GM23338 (cell line): ENCODE measurements at regions not wholly inside any gene's neighbourhood (a gene's known extent, or its start where the extent isn't known, plus 50 kb on each side); places are given as distances from the start of the nearest gene placed in this dataset.

Experiments used
- ATAC-seq: fragments of 200-7000 bp; cut with Tn5 transposase; 3 replicates; pipeline ENCODE4 v1.9.1; 2020
- DNase-seq: peaks from one replicate; pipeline ENCODE4 v3.0.0-alpha.2; 2015; ENCODE audit warnings: low spot score
- H2AFZ ChIP-seq: fragments of 200-600 bp; sonication (generic); 2 replicates; pipeline ENCODE4 v1.8.0; 2016; ENCODE audit warnings: antibody characterized with exemption, mild to moderate bottlenecking, moderate library complexity
- H3F3A ChIP-seq: fragments of 200-600 bp; sonication (generic); replicated peaks from 2 replicates; pipeline ENCODE4 v1.8.0; 2017; ENCODE audit warnings: antibody characterized with exemption, mixed run types, low read depth
- H3K27ac ChIP-seq: fragments of 200-600 bp; sonication (generic); 2 replicates; pipeline ENCODE4 v1.6.1; 2016; ENCODE audit warnings: low read depth
- H3K27me3 ChIP-seq: fragments of 200-600 bp; sonication (generic); 2 replicates; pipeline ENCODE4 v1.8.0; 2016; ENCODE audit warnings: mild to moderate bottlenecking, mixed run types, moderate library complexity; ENCODE audit not compliant: insufficient read depth
- H3K36me3 ChIP-seq: fragments of 200-600 bp; sonication (generic); 2 replicates; pipeline ENCODE4 v1.8.0; 2016; ENCODE audit warnings: mild to moderate bottlenecking; ENCODE audit not compliant: insufficient read depth
- H3K4me1 ChIP-seq: fragments of 200-600 bp; sonication (generic); 2 replicates; pipeline ENCODE4 v1.8.0; 2016; ENCODE audit warnings: mild to moderate bottlenecking, moderate library complexity; ENCODE audit not compliant: insufficient read depth
- H3K4me2 ChIP-seq: fragments of 200-600 bp; sonication (generic); 2 replicates; pipeline ENCODE4 v1.7.1; 2017; ENCODE audit warnings: mixed run types
- H3K4me3 ChIP-seq: fragments of 200-600 bp; sonication (generic); 2 replicates; pipeline ENCODE4 v1.6.1; 2016; ENCODE audit warnings: mixed run types
- H3K79me2 ChIP-seq: fragments of 200-600 bp; sonication (generic); replicated peaks from 2 replicates; pipeline ENCODE4 v1.8.0; 2017; ENCODE audit warnings: mild to moderate bottlenecking; ENCODE audit not compliant: insufficient read depth
- H3K9me2 ChIP-seq: fragments of 200-600 bp; sonication (generic); 2 replicates; pipeline ENCODE4 v1.8.0; 2017; ENCODE audit not compliant: insufficient read depth
- H4K20me1 ChIP-seq: fragments of 200-600 bp; sonication (generic); replicated peaks from 2 replicates; pipeline ENCODE4 v1.8.0; 2017; ENCODE audit warnings: mild to moderate bottlenecking; ENCODE audit not compliant: insufficient read depth
- H3K27ac Mint-ChIP-seq: 2 replicates; pipeline ENCODE4 v1.8.0; 2020; ENCODE audit warnings: inconsistent platforms, mild to moderate bottlenecking, moderate library complexity, mixed read lengths
- H3K27me3 Mint-ChIP-seq: 3 replicates; pipeline ENCODE4 v1.8.0; 2022; ENCODE audit warnings: low read depth, mild to moderate bottlenecking, moderate library complexity, mixed read lengths, inconsistent platforms; ENCODE audit not compliant: insufficient read depth, poor library complexity
- H3K36me3 Mint-ChIP-seq: 3 replicates; pipeline ENCODE4 v1.8.0; 2021; ENCODE audit warnings: low read depth, mild to moderate bottlenecking, inconsistent platforms, moderate library complexity, mixed read lengths
- H3K4me1 Mint-ChIP-seq: 3 replicates; pipeline ENCODE4 v1.8.0; 2020; ENCODE audit warnings: mild to moderate bottlenecking, inconsistent platforms, mixed read lengths
- H3K4me3 Mint-ChIP-seq: 3 replicates; pipeline ENCODE4 v1.8.0; 2021; ENCODE audit warnings: moderate library complexity, mild to moderate bottlenecking, inconsistent platforms, mixed read lengths
- H3K9me3 Mint-ChIP-seq: 3 replicates; pipeline ENCODE4 v1.8.0; 2020; ENCODE audit warnings: moderate library complexity, mild to moderate bottlenecking, inconsistent platforms, mixed read lengths
- EZH2 ChIP-seq: fragments of 200-600 bp; sonication (generic); IDR thresholded peaks from one replicate; pipeline ENCODE4 v1.8.0; 2017; ENCODE audit warnings: antibody characterized with exemption, mild to moderate bottlenecking, low read depth; ENCODE audit not compliant: unreplicated experiment
- ZNF114 ChIP-seq: fragments of 250-450 bp; sonication (Bioruptor Pico); IDR thresholded peaks from 2 replicates; pipeline ENCODE4 v1.5.0; 2020; ENCODE audit warnings: mild to moderate bottlenecking, moderate library complexity
- ZNF331 ChIP-seq: fragments of 250-450 bp; sonication (Bioruptor Pico); IDR thresholded peaks from 2 replicates; pipeline ENCODE4 v1.5.0; 2020; ENCODE audit warnings: low read depth, mild to moderate bottlenecking, moderate library complexity
- TF ChIP-seq, protein P1 (sequence below): IDR thresholded peaks from one replicate; pipeline ENCODE4 v1.6.1; 2018; ENCODE audit warnings: antibody characterized with exemption; ENCODE audit not compliant: unreplicated experiment
- TF ChIP-seq, protein P2 (sequence below), 2 experiments: fragments of 200-600 bp in 1 of 2; sonication (generic) in 1 of 2; conservative IDR thresholded peaks; 2 replicates each; pipeline versions ENCODE4 v1.5.1 to v1.6.1; 2016 to 2017; ENCODE audit warnings: antibody characterized with exemption in 2 of 2, low read depth in 2 of 2, mild to moderate bottlenecking in 2 of 2, moderate library complexity in 1 of 2
- TF ChIP-seq, protein P3 (sequence below): fragments of 250-450 bp; sonication (Bioruptor Pico); IDR thresholded peaks from 2 replicates; pipeline ENCODE4 v1.5.0; 2020; ENCODE audit warnings: mild to moderate bottlenecking, moderate library complexity

DNA sequence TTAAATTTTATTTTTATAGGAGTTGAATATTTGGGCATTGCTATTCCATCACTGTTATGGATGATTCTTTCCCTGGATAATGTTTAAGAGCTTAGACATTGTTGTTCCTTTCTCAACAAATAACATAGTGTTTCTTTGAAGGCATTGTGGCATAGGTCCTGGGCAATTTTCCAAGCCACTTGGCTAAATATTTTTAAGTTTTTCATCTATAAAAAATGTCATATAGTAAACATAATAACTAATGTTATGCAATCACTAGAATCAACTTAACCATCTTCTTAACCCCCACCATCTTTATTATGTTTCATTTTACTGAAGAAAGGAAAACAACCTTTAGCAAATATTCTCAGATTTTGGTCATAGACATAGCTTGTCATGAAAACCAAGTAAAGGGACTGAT is 600.6 kb upstream of the LMO3 start (continued):
- TF ChIP-seq, protein P1, sequence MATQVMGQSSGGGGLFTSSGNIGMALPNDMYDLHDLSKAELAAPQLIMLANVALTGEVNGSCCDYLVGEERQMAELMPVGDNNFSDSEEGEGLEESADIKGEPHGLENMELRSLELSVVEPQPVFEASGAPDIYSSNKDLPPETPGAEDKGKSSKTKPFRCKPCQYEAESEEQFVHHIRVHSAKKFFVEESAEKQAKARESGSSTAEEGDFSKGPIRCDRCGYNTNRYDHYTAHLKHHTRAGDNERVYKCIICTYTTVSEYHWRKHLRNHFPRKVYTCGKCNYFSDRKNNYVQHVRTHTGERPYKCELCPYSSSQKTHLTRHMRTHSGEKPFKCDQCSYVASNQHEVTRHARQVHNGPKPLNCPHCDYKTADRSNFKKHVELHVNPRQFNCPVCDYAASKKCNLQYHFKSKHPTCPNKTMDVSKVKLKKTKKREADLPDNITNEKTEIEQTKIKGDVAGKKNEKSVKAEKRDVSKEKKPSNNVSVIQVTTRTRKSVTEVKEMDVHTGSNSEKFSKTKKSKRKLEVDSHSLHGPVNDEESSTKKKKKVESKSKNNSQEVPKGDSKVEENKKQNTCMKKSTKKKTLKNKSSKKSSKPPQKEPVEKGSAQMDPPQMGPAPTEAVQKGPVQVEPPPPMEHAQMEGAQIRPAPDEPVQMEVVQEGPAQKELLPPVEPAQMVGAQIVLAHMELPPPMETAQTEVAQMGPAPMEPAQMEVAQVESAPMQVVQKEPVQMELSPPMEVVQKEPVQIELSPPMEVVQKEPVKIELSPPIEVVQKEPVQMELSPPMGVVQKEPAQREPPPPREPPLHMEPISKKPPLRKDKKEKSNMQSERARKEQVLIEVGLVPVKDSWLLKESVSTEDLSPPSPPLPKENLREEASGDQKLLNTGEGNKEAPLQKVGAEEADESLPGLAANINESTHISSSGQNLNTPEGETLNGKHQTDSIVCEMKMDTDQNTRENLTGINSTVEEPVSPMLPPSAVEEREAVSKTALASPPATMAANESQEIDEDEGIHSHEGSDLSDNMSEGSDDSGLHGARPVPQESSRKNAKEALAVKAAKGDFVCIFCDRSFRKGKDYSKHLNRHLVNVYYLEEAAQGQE: no peak
- TF ChIP-seq ZNF331 (CRISPR knock-in tag) (no peak), ZNF114 (no peak), EZH2 (no peak)
- TF ChIP-seq, protein P2, sequence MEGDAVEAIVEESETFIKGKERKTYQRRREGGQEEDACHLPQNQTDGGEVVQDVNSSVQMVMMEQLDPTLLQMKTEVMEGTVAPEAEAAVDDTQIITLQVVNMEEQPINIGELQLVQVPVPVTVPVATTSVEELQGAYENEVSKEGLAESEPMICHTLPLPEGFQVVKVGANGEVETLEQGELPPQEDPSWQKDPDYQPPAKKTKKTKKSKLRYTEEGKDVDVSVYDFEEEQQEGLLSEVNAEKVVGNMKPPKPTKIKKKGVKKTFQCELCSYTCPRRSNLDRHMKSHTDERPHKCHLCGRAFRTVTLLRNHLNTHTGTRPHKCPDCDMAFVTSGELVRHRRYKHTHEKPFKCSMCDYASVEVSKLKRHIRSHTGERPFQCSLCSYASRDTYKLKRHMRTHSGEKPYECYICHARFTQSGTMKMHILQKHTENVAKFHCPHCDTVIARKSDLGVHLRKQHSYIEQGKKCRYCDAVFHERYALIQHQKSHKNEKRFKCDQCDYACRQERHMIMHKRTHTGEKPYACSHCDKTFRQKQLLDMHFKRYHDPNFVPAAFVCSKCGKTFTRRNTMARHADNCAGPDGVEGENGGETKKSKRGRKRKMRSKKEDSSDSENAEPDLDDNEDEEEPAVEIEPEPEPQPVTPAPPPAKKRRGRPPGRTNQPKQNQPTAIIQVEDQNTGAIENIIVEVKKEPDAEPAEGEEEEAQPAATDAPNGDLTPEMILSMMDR (conservative IDR thresholded peaks at IDR 0.05; ENCODE audit: low read depth in 2 of 2): no peak

DNA sequence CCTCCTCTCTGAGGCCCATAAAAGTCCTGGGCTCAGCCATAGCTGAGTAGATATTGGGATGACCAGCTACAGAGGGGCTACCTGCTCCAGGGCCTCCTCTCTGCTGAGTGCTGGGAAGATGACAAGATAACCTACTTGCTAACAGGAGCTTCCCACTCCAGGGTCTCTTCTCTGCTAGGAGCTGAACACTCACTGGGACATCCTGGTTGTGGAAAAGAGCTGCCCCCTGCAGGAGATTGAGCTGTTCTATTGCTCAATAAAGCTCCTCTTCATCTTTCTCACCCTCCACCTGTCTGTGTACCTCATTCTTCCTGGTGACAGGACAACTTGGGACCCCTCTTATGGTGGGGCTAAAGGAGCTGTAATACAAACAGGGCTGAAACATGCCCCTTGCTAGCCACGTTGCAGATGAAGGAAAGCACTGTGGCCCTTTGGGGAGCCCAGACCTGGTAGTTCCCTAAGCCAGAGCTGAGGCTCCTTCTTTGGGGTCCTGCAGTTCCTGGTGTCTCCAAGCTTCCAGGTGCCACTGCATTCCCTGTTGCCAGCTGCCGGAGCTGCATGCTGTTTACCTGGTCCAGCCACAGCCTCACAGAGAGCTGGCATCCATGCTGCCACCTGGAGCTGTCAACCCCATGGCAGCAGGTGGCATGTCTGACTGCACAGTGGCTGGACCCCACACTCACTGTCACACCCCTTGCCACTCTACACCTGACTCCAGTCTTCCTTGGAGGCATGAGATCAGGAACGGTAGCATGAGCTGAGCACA is 598.5 kb upstream of the LMO3 start:
- peaks cover 3% of the 10 kb centered on the region; the same call in 1 of the 2 replicates for H3K9me2 ChIP-seq
- H3K9me3 Mint-ChIP-seq: peaks cover 12% of the 10 kb centered on the region
- H4K20me1 ChIP-seq: no peaks in the 10 kb centered on the region
- H3K79me2 ChIP-seq: no peaks in the 10 kb centered on the region
- H3K4me2 ChIP-seq: no peak overlapping the region
- no peaks in the 10 kb centered on the region for H3K36me3 Mint-ChIP-seq
- H3K27ac Mint-ChIP-seq: no peak overlapping the region
- no peak overlapping the region for H3K27ac ChIP-seq
- H3F3A ChIP-seq: no peaks in the 10 kb centered on the region
- no peaks in the 10 kb centered on the region for H3K36me3 ChIP-seq
- H3K27me3 ChIP-seq: no peaks in the 10 kb centered on the region
- H2AFZ ChIP-seq: no peak overlapping the region
- no peak overlapping the region for H3K4me3 ChIP-seq
- no peaks in the 10 kb centered on the region for H3K27me3 Mint-ChIP-seq
- ATAC-seq: no peak
- TF ChIP-seq, protein P3, sequence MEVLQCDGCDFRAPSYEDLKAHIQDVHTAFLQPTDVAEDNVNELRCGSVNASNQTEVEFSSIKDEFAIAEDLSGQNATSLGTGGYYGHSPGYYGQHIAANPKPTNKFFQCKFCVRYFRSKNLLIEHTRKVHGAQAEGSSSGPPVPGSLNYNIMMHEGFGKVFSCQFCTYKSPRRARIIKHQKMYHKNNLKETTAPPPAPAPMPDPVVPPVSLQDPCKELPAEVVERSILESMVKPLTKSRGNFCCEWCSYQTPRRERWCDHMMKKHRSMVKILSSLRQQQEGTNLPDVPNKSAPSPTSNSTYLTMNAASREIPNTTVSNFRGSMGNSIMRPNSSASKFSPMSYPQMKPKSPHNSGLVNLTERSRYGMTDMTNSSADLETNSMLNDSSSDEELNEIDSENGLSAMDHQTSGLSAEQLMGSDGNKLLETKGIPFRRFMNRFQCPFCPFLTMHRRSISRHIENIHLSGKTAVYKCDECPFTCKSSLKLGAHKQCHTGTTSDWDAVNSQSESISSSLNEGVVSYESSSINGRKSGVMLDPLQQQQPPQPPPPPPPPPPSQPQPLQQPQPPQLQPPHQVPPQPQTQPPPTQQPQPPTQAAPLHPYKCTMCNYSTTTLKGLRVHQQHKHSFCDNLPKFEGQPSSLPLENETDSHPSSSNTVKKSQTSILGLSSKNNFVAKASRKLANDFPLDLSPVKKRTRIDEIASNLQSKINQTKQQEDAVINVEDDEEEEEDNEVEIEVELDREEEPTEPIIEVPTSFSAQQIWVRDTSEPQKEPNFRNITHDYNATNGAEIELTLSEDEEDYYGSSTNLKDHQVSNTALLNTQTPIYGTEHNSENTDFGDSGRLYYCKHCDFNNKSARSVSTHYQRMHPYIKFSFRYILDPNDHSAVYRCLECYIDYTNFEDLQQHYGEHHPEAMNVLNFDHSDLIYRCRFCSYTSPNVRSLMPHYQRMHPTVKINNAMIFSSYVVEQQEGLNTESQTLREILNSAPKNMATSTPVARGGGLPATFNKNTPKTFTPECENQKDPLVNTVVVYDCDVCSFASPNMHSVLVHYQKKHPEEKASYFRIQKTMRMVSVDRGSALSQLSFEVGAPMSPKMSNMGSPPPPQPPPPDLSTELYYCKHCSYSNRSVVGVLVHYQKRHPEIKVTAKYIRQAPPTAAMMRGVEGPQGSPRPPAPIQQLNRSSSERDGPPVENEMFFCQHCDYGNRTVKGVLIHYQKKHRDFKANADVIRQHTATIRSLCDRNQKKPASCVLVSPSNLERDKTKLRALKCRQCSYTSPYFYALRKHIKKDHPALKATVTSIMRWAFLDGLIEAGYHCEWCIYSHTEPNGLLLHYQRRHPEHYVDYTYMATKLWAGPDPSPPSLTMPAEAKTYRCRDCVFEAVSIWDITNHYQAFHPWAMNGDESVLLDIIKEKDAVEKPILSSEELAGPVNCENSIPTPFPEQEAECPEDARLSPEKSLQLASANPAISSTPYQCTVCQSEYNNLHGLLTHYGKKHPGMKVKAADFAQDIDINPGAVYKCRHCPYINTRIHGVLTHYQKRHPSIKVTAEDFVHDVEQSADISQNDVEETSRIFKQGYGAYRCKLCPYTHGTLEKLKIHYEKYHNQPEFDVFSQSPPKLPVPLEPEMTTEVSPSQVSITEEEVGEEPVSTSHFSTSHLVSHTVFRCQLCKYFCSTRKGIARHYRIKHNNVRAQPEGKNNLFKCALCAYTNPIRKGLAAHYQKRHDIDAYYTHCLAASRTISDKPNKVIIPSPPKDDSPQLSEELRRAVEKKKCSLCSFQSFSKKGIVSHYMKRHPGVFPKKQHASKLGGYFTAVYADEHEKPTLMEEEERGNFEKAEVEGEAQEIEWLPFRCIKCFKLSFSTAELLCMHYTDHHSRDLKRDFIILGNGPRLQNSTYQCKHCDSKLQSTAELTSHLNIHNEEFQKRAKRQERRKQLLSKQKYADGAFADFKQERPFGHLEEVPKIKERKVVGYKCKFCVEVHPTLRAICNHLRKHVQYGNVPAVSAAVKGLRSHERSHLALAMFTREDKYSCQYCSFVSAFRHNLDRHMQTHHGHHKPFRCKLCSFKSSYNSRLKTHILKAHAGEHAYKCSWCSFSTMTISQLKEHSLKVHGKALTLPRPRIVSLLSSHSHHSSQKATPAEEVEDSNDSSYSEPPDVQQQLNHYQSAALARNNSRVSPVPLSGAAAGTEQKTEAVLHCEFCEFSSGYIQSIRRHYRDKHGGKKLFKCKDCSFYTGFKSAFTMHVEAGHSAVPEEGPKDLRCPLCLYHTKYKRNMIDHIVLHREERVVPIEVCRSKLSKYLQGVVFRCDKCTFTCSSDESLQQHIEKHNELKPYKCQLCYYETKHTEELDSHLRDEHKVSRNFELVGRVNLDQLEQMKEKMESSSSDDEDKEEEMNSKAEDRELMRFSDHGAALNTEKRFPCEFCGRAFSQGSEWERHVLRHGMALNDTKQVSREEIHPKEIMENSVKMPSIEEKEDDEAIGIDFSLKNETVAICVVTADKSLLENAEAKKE (CRISPR knock-in tag): no peak
- TF ChIP-seq, protein P2 (conservative IDR thresholded peaks at IDR 0.05; ENCODE audit: low read depth in 2 of 2): peak in 1 of 2 experiments; percentile 33; a peak in 2 of 4 replicates
- 0 out of 3 replicates have a peak, but pooled peaks cover 2% of the 10 kb centered on the region for H3K4me1 Mint-ChIP-seq
- no peak for DNase-seq
- H3K4me1 ChIP-seq: no peaks in the 10 kb centered on the region
- H3K4me3 Mint-ChIP-seq: no peak overlapping the region
